Fibroblast of pulmonary artery (primary cell): ENCODE measurements at regions not wholly inside any gene's neighbourhood (a gene's known extent, or its start where the extent isn't known, plus 50 kb on each side); places are given as distances from the start of the nearest gene placed in this dataset.

ENCODE experiments used
- DNase-seq: peaks from one replicate; pipeline ENCODE4 v3.0.0-alpha.2; 2010; ENCODE audit warnings: low read depth
- H3K4me3 ChIP-seq: replicated peaks from 2 replicates; pipeline ENCODE4 v1.5.1; 2011; ENCODE audit warnings: low read depth, mild to moderate bottlenecking, control low read depth, low read length, moderate library complexity
- CTCF ChIP-seq: IDR thresholded peaks from 2 replicates; pipeline ENCODE4 v1.5.1; 2011; ENCODE audit warnings: mild to moderate bottlenecking, control low read depth, low read length, inconsistent platforms; ENCODE audit errors: missing control alignments

DNA sequence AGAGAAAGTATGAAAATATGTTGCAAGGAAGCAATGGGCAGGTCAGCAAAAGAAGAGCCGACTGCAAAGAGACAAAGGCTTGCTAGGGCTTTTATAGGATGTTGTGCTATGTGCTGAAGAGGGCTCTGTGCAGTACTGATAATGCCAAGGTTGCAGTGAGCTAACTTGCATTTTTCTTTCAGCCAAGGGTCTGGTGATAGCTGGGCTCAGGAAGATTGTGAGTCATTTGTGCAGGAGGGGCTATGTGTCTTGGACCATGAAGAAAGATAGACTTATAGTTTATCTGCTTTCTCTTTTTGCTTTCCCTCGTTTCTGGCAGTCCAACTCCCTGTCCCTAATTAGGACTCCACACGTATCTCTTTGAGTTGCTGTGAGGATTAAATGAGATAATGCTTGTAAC, 64.5 kb upstream of the LRIG1 start:
- no peak overlapping the region for H3K4me3 ChIP-seq
- TF ChIP-seq CTCF: no peak
- peak; percentile 13 for DNase-seq

GRCh38 chr3:66567077-66567476, 66.3 kb upstream of the LRIG1 start:
- peak; percentile 19 for DNase-seq
- no peak overlapping the region for H3K4me3 ChIP-seq
- no peak for TF ChIP-seq CTCF

DNA sequence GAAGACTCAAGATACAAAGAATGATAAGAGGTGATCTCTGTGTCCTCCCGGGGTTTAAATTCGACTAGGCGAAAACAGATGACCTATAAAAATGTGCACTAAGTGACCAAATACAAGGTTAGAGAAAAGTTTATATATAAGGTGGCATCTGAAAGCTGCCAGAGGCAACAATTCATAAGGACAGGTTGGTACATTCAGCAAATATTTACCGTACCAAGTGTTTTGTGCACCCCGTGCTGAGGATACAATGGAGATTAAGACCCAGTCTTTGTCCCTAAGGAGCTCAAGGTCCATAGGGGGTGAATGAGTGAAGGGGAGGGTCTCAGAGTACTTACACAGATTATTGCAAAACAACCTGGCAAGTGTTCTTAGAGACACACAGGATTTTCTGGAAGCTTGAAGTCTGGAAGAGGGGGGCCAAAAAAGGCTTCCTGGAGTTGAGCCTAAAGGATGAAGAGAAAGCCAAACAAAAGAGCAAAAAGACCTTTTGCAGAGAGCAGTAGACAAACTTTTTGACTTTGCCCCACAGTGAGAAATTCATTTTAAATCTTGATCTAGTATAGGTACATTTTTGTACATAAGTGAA, 71.4 kb upstream of the LRIG1 start:
- TF ChIP-seq CTCF: no peak
- H3K4me3 ChIP-seq: no peak overlapping the region
- DNase-seq: no peak

DNA sequence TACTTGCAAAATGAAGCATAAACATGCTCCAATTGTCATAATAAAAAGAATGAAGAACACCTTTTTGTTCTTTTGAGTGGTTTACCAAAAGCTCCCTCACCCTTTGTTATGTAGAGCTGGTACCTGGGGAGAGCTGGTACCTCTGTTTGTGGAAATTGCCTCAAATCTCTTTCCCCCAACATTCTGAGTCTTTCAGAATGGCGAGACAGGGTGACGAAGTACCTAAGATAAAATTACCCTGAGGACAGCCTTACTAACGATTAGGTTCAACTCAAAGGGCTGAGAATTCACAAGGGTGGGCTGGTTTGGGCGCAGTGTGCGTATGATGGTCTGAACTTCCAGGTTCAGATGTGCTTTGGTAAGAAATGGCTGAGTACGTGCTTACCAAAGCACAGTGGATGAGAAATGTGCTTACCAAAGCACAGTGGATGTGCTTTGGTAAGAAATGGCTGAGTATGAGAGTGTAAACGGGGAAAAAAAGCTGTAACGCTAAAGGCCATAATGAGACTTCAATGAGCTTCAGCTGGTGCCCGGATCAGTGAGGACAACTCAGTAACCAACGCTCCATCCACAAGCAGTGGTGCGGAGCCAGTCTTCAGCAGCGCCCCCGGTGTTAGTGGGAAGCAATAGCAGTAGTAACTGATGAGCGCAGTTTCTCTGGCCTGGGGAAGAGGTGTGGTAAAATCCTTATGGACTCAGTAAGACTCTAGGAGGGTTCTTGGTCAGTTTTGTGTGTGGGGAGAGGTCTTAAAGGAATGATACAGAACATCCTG, 72.3 kb upstream of the LRIG1 start:
- TF ChIP-seq CTCF: peak; percentile 20
- no peak overlapping the region for H3K4me3 ChIP-seq
- DNase-seq: no peak

DNA sequence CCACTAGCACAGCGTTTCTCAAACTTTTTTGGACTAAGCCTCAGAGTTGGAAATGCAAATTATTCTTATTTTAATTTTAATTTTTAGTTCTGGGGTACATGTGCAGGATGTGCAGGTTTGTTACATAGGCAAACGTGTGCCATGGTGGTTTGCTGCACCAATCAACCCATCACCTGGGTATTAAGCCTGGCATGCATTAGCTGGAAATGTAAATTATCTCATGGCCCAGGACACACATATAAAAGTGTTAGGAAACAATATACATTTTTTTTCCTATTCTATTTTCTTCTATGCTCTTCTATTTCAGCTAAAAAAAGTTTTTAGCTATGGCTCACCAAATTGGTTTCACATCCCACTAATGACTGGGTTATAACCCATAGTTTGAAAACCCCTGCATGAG, 73.3 kb upstream of the LRIG1 start:
- DNase-seq: no peak
- H3K4me3 ChIP-seq: no peak overlapping the region
- TF ChIP-seq CTCF: no peak

GRCh38 chr3:66577426-66578203, 76.8 kb upstream of the LRIG1 start:
- H3K4me3 ChIP-seq: no peak overlapping the region
- no peak for DNase-seq
- TF ChIP-seq CTCF: no peak
